Hematopoietic multipotent progenitor cell treated with erythropoietin and hydrocortisone succinate and interleukin-3 and kit ligand, for 4 days (in vitro differentiated cells): ENCODE measurements at regions not wholly inside any gene's neighbourhood (a gene's known extent, or its start where the extent isn't known, plus 50 kb on each side); places are given as distances from the start of the nearest gene placed in this dataset.
A peak's percentile ranks its signal among the peaks of the same experiment; 100 is the strongest.
"Not testable (repeated sequence)": the region's sequence is repeated elsewhere in the genome, so short reads cannot be mapped to it uniquely, and the experiment has no call there.

Experiments
- DNase-seq: peaks from one replicate; pipeline ENCODE4 v3.0.0-alpha.2; 2015

DNA sequence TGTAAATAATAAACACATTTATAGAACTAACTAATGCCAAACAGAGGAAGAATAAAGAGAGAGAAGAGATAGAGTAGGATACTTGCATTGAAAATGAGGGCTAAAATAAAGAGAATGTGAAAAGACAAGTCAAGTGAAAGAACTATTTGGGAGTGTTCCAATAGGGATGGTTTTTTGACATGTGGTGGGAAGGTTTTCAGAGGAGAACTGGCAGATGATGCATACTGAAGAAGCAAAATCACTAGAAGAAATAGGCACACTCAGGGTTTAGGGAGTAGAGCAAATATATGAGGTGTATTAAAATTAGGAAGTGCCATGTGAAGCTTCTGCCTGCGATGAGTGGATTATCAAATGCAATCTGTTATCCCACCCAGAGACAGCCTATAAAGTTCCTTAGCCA, 744.8 kb downstream of the REEP3 start:
- DNase-seq: no peak

- no peak for DNase-seq
Measured at GRCh38 chr10:64271508-64271907, 750.3 kb downstream of the REEP3 start.

DNA sequence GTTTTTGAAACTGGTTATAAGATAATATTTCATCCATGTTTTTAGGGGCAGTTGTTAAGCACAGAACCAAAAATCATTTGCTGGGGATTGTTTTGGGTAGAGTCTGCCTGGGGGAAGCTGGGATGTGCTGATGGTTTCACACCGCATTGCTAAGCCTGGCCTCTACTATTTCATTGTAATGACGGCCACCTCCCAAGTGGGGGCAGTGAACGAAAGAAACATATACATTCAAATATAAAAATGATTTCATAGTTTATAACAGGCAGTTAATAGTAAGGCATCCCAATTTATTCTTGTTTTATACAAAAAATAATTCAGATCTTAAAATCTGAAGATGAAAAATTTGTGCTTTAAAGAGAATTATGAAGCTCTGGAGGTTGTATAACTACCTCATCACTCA, 750.8 kb downstream of the REEP3 start:
- peak; percentile 27 for DNase-seq

DNA sequence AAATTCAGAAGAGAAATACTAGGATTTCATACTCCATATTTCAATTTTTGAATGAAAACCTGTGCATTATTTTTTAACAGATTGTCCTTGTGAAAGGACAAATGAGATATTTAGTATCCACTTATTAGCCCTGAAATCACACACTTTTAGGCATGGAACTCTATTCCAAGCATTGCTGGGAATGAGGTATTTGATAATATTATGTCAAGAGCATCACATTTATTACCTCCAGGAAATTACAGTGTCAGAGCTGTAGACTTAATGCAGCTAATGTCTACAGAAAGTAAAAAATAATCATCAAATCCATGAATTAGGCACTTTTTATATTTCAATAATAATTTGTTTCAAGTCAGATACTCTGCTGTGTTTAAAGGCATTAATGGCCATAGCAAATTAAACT, 753.8 kb downstream of the REEP3 start:
- no peak for DNase-seq

GRCh38 chr10:64275774-64276173, 754.6 kb downstream of the REEP3 start:
- no peak for DNase-seq

DNA sequence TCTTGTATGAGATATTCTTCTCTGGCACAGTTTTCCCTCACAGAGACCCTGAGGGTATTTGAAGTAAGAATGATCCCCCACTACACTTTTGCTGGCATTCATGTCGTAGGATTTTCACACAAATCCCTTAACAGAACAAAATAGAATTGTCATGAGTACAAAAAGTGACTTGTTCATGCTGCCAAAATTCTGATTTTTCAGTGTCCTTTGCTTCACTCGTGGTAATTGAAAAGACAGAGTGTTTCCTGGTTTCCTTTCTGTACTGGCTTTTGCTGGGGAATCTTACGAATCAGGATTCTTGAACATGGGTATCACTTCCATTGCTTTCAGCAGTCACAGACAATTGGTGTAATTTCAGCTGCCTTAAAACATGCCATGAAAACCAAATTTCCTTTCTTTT, 756.3 kb downstream of the REEP3 start:
- DNase-seq: no peak

DNA sequence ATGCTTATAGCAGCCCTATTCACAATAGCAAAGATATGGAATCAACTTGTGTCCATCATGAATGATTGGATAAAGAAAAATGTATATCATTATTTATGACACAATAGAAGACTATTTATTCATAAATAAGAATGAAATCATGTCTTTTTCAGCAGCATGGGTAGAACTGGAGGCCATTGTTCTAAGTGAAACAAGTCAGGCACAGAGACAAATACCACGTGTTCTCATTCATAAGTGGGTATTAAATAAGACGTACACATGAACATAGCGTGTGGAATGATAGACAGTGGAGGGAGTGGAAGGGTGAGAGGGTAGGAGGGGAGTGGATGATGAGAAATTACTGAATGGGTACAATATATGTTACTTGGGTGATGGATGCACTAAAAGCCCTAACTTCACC, 762.4 kb downstream of the REEP3 start:
- DNase-seq: no peak

GRCh38 chr10:64286533-64286932, 765.3 kb downstream of the REEP3 start:
- no peak for DNase-seq

GRCh38 chr10:64288404-64288803, 767.2 kb downstream of the REEP3 start:
- no peak for DNase-seq

GRCh38 chr10:64303566-64303965, 782.4 kb downstream of the REEP3 start:
- no peak for DNase-seq

GRCh38 chr10:64306729-64307327, 785.6 kb downstream of the REEP3 start:
- no peak for DNase-seq

- DNase-seq: no peak
Measured at GRCh38 chr10:64312876-64313275, 791.7 kb downstream of the REEP3 start.

DNA sequence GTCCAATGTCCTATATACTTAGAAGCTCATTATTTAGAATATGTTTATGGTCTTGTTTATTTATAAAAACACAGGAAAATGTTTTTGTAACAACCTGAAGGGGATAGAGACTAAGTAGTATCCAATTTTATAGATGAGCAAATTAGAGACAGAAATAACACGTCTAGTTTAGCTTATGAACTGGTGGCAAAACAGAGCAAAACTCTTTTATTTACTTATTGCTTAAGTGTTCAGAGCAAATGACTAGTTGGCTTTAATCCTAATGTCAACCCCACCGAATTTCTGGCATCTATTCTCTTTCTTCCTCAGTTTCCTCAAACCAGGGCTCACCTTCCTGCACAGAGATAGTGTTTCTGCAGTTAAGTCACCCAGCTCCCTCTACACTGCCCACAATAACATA, 792.8 kb downstream of the REEP3 start:
- DNase-seq: no peak

DNA sequence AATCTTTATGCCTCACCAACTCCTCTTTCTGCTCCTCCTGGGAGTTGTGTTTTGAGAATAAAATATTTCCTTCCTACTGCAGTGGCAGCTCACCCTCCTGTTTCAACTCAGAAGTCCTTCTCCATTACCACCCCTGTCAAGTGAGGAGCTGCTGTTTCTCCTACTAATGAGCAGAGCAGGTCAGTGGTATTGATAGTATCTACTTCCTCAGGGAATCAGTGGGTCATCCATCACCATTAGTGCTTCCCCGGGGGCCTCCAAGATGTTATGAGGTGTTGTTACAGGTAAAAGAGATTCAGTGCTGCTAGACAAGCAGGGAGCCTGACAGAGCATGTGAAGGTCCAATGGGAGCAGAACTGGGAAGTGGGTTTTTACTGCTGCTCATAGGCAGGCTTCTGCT, 795.2 kb downstream of the REEP3 start:
- no peak for DNase-seq

- no peak for DNase-seq
Measured at GRCh38 chr10:64316833-64317232, 795.6 kb downstream of the REEP3 start.

- no peak for DNase-seq
Measured at GRCh38 chr10:64320448-64320847, 799.2 kb downstream of the REEP3 start.

- no peak for DNase-seq
Measured at GRCh38 chr10:64329510-64329909, 808.3 kb downstream of the REEP3 start.

DNA sequence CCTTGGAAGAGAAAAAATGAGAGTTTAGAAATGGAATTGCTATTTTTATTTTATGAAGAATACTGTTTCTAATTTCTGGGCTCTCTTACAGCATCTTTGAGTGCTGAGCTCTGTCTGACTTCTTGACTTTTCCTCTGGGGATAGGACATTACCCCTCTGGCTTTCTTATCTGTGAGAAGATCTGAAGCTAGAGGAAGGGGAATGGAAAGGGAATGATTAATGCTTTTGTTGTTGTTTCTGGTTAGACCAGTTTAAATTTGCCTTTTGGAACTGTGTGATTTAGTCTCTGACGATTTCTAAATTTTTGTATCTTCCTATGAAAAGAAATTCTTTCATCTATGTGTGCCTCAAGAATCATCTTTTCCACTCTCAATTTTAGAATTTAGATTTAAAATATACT, 811.4 kb downstream of the REEP3 start:
- no peak for DNase-seq

DNA sequence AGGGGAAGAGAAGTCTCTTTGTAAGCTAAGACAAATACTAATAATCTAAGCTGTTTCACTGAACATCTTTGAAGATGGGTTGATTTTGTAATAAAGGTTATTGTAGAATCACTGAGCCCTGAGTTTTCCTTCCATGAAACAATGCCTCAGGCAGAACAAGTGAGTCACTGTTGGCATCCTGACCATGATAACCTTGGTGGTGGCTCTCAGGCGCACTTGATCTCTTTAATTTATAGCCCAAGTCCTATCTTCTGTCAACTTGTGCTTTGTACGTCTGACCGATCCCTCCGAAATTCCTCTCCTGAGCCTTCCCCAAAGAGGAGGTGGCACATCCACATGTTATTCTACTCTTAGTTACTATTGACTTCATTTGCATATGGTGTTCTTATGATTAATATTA, 812.9 kb downstream of the REEP3 start:
- DNase-seq: no peak

- no peak for DNase-seq
Measured at GRCh38 chr10:64344211-64344610, 823.0 kb downstream of the REEP3 start.

GRCh38 chr10:64345856-64346255, 824.7 kb downstream of the REEP3 start:
- no peak for DNase-seq

GRCh38 chr10:64346389-64346788, 825.2 kb downstream of the REEP3 start:
- no peak for DNase-seq

GRCh38 chr10:64350665-64351064, 829.5 kb downstream of the REEP3 start:
- no peak for DNase-seq

GRCh38 chr10:64358907-64359306, 837.7 kb downstream of the REEP3 start:
- DNase-seq: no peak

DNA sequence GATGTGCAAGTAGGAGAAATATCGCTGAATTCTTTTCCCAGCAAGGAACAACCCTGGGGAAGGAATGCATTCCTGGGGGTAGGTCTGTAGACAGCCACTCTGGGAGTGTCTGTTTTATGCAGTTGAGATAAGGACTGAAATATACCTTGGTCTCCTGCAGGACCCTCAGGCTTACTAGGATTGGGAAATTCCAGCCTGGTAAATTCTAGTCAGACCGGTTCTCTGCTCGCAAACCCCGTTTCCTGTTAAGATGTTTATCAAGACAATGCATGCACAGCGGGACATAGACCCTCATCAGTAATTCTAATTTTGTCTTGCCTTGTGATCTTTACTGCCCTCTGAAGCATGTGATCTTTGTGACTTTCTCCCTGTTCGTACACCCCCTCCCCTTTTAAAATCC, 839.0 kb downstream of the REEP3 start:
- not testable (repeated sequence) for DNase-seq

- DNase-seq: no peak
Measured at GRCh38 chr10:64363687-64364086, 842.5 kb downstream of the REEP3 start.
